HK-2 (cell line): ENCODE measurements at regions not wholly inside any gene's neighbourhood (a gene's known extent, or its start where the extent isn't known, plus 50 kb on each side); places are given as distances from the start of the nearest gene placed in this dataset.
"Not testable (repeated sequence)": the region's sequence is repeated elsewhere in the genome, so short reads cannot be mapped to it uniquely, and the experiment has no call there.

Experiments used
- DNase-seq: peaks from one replicate; pipeline ENCODE4 v3.0.0-alpha.2; 2018; ENCODE audit not compliant: unreplicated experiment

DNA sequence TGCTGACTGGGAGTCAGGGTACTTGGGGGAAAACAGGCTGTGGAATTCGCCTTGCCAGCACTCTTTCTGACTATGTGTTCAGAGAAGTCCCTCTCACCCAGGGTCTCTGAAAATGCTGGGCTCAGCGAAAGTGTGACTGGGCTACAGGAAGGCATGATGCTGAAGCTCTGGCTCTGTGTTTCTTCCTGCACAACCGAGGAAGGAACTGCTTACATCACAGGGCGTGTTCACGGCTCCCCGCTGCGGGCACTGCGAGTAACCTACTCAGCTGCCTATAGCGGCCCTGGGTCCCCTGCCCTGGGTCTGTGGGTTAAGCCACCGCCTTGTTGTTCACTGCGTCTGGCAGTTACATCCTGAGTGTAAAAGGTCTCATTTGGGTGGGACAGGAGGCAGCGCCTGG is 222.4 kb upstream of the IRX4 start:
- no peak for DNase-seq

DNA sequence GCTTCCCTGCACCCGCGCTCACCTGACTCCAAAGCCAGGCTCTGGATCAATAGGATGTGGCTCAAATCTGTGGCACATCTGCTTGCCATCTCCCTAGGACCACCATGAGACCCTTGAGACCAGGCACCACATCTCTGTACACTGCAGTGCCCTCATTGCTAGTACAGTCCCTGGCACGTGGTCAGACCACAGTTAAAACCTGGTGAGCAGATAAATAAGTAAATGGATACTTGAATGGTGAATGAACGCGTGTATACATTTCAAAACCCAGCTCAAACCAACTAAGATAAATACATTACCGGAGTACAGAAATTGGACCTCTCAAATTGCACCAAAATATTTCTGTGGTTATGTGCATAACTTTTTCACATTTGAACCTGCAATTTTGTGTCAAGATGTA is 221.2 kb upstream of the IRX4 start:
- DNase-seq, result no peak

DNA sequence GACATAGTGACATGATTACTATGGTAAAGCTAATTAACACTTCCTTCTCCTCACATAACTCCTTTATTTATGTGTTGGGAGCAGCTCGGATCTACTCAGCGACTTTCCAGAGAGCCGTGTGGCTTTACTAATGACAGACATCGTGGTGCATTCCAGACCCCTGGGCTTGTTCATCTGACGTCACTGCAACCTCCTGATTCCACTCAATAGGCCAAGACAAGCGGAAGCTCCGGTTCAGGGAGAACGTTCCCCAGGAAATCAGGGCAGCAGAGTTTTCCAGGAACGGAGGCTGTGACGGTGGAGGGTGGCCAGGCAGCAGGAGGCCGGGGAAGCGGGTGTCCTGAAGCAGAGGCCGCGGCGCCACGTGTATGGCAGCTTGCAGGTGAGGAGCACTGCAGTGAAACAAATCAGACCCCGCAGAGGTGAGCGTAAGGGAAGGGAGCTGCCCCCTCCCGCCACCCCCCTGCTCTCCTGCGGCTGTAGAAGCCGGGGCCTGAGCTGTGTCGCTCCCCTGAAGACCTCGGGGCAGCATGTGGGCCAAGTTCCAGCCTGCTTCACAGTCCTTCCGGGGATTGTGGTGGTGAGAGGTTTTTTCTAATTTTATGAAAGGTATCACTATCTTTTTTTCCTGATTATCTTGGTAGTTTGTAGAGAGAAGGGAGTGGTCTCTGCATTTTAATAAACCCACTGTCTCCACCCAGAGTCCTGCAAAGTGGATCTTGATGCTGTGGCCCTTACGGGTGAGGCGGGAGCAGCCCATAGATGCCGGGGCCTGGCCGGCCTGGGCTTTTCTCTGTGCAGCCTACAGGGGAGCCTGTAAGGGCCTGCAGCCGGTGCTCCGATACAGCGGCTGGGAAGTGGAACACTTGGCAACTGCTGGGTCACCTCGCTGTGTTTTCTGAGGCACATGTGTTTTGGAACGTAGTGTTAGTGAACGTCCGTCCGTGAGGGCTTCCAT is 220.4 kb upstream of the IRX4 start:
- DNase-seq, result no peak

DNA sequence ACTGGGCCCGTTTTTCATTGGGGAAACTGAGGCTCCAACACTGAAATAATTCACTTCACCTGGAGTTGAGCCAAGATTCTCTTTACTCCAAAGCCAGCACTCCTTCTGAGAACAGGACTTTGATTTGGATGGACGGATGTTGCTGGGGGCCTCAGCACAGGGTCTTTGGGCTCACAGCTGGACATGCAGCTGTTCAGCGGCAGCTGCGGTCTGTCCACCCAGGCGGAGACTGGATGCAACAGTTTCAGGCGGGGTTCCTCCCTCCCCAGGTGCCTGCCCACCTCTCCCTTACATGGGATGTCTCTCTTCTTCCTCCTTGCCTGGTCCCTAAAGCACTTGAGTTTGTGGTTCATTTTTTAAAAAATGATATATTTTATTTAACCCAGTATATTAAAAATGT is 219.0 kb upstream of the IRX4 start:
- DNase-seq, result no peak

DNA sequence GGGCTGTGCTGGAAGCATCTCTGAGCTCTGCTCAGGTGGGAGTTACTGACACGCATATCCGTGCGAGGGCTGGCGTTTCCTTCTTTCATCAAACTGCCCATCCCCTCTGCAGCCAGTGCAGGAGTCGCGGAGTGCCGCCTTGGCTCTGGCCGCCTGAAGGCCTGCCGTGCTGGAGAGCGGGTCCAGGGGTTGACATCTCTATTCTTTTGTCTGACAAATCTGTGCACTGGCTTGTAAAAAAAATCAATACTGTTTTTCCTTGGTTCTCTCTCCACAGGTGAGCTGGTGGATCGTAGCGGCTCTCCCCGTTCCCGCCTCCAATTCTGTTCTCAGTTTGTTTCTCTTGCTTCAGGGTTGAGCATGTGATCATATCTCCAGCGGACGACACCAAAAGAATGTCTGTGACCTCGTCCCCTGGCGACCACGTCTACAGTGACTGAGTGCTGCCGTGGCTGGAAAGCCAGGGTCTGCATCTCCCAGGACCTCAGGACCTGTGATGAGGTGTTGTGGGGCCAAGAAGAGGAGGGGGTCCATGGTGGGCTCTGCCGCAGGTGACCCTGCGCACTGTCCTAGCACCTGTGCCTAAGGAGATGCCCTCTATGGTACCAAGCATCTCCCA is 214.3 kb upstream of the IRX4 start:
- DNase-seq, result no peak

DNA sequence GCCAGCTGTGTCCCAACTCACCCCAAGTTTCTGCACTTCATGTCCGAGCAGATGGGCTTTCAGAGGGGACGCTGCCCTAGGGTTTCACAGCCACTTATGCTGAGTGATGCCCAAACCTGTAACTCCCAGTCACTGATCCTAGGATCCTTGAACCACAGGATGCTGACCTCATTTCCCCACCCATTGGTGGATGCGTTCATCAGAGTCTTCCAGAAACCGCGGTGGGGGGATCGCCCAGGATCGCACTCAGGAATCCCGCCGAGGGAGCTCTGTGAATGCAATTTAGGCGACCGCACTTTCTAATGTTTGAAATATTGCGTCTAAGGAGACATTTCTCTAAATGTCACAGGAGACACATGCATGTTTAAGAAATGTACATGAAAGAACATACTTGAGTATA is 212.3 kb upstream of the IRX4 start:
- DNase-seq, result no peak

DNA sequence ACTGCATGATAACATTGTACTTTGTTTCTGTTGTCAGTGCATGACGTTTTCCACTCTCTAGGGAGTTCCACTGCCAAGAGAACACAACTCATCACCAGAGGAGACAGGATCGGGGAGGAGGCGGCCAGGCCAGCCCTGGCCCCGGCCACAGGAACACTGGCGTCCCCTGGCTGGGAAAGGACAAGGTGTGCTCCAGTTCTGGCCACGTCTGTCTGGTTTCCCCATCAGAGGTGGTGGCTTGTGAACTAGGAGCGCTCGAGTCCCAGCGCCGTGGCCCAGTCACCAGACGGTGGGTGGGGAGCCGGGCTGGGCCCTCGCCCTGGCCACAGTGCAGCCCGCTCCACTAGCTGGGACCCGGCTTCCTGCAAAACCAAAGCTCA is 211.9 kb upstream of the IRX4 start:
- no peak for DNase-seq

DNA sequence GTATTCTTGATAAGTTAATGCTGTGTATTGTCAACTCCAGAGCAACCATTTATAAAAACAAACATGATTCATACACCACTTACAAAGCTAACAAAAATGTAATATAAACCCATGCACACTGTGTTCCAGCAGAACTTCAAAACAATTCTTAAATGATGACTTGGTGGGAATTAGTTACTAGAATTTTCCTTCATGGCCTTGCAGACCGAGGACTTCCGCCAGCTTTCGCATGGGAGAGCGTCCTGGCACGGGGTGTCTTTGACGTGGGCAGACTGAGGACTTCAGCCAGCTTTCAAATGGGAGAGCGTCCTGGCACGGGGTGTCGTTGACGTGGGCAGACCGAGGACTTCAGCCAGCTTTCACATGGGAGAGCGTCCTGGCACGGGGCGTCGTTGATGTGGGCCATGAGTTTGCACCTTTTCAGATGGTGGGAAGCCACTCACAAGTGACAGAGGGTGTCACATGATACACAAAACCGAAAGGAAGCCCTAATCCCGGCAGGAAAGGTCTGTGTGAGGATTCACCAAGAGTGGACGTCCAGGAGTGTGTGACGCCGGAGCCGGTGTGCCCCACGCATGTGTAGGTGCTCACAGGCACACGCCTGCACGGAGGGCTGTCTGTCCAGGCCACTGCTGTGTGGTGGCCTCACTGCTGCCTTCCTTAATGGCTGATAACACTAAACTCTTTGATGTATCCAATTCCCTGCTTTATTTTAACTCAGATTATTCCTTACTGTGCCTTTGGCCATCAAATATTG is 211.3 kb upstream of the IRX4 start:
- no peak for DNase-seq

DNA sequence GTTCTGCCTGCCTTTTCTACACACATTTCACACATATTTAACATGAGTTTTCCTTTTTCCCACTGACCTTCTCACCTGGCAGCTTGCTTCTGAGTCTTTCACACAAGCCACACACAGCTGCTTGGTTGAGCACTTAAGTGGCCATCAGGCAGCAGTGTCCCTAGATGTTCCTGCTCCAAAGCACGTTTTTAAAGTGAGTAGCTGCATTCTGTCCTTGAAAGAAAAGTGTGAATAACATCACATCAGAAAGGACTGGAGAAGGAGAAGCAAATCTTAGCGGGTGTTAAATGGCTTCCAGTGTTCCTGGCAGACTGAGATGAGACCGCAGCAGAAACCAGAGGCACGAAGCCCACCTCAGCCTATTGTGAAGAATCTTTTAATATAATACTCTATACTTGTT is 209.2 kb upstream of the IRX4 start:
- no peak for DNase-seq

DNA sequence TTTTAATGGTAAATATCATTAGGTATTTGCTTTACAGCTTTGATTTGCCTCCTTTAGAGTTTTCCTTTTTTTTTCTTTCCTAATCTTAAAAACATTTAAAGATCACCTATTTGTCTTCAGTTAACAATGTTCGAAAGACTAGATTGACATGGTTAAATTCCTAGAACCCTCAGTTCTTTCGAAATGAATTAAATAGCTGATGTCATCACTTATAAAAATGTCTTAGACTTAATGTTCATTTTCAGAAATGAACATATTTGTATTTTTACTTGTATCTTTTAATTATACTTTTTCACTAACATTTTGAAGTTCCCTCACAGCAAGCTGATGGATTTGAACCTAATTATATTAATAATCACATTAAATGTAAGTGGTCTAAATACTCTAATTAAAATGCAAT is 205.3 kb upstream of the IRX4 start:
- DNase-seq, result no peak

DNA sequence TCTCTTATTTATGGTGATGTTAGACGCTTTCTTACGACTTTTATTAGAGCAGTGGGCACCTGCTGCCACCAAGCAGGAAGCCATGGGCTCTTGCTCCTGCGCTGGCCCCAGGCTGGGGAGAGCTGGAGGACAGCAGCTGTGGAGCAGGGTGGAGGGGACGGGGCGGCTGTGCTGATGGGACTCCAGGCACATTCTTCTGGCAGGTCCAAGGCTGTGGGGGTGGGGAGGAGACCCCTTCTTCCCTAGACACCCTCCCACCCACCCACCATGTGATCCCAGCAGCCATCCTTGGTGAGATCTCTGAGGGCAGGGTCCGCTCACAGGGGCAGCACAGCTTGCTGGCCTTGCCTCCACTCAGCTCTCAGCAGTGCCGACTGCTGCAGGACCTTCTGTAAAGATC is 192.6 kb upstream of the IRX4 start:
- no peak for DNase-seq

DNA sequence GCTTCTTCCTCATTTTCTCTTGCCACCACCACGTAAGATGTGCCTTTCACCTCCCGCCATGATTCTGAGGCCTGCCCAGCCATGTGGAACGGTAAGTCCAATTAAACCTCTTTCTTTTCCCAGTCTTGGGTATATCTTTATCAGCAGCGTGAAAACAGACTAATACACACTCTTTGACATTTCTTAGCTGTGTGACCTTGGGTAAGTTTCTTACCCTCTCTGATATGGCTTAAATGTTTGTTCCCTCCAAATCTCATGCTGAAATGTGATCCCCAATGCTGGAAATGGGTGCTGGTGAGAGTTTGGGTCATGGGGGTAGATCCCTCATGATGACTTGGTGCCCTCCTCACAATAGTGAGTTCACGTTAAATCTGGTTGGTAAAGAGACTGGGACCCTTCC is 188.8 kb upstream of the IRX4 start:
- DNase-seq, result no peak

DNA sequence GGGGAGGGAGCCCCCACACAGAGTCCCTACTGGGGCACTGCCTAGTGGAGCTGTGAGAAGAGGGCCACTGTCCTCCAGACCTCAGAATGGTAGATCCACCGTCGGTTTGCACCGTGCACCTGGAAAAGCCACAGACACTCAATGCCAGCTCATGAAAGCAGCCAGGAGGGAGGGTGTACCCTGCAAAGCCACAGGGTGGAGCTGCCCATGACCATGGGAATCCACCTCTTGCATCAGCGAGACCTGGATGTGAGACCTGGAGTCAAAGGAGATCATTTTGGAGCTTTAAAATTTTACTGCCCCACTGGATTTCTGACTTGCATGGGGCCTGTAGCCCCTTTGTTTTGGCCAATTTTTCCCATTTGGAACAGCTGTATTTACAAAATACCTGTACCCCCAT is 188.1 kb upstream of the IRX4 start:
- DNase-seq, result not testable (repeated sequence)

DNA sequence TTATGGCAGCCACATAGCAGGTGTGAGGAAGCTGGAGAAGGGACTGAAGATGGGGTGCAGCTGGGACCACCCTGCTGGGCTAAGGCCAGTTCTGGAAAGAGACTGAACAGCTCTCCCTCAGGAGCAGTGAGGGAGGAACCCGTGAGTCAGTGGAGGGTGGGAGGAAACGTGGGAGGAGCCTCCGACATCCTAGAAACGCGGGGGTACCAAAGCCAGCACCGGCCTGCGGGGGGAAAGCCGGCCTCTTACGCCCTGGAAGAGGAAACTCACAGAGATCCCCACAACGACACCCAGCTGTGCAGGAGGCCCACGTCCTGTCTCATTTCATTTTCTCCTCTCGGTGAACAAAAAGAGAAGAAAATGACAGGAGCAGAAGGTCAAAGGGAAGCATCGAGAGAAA is 185.8 kb upstream of the IRX4 start:
- DNase-seq, result no peak

DNA sequence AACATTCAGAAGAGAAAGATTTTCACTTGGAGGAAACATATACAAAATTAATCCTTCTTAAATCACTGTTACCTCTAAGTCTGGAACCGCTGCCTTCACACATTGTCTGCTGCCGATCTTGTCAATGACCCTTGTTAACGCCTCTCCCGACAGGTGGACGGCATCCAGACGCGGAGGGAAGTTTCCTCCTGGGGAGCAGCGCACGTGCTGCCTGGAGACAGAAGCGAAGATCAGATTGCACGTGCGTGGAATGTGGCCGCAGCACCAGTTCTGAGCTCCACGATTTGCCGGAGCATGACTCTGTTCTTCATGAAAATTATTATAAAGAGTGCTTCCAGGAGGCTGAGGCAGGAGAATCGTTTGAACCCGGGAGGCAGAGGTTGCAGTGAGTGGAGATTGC is 183.6 kb upstream of the IRX4 start:
- no peak for DNase-seq

DNA sequence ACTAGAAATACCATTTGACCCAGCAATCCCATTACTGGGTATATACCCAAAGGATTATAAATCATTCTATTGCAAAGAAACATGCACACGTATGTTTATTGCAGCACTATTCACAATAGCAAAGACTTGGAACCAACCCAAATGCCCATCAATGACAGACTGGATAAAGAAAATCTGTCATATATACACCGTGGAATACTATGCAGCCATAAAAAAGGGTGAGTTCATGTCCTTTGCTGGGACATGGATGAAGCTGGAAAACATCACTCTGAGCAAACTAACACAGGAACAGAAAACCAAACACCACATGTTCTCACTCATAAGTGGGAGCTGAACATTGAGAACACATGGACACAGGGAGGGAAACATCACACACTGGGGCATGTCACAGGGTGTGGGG is 180.7 kb upstream of the IRX4 start:
- not testable (repeated sequence) for DNase-seq

DNA sequence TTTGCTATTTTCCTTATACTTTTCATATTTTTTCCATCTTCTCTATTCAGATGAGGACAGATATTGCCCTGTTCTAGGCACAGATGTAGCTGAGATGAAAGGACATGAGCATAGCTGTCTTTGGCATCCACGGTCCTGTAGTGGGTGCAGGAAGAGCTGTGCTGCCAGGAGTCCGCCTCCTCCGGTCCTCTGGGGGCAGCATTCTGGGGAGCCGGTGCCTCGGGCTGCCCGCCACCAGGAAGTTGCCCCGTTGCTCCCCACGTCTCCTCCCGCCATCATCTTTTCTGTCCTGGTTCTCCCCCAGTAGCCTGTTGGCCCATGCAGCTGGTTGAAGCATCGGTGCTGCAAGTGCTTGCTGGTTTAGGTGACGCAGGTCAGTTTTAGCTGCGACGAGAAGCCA is 170.0 kb upstream of the IRX4 start:
- no peak for DNase-seq

DNA sequence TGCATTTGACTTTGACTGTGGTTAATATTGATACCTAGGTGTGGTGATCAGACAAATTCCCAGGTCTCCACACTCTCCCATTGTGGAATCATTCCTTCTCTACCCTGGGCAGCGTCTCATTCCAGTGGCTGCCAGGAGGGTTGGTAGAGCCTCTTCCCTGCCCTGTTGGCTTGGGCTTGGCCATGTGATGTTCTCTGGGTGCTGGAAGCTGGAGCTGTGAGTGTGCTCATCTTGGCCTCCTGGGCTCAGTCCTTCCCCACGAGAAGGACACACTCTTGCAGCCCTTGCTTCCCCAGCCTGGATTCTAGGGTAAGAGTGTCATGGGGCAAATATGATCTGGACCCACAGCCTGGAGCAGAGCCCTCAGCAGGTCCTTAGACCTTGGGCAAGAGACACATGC is 167.2 kb upstream of the IRX4 start:
- DNase-seq, result no peak

DNA sequence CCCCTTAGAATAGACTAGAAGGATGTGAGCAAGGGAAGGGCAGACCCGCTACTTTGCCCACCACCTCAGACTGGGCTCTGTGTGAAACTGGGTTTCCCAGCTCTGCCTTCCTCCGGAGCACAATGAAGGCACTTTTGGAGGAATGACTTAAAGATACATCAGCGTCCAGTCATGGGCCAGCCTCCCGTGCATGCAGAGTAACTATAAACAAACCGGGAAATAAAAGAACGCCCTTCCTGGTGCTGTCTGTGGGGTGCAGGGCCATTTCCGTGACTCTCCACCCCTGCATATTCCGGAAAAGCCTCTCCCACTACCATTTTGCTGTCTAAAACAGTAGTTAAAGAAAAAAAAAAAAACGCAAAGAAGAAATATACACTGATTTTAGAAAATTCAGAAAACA is 165.9 kb upstream of the IRX4 start:
- DNase-seq, result no peak

DNA sequence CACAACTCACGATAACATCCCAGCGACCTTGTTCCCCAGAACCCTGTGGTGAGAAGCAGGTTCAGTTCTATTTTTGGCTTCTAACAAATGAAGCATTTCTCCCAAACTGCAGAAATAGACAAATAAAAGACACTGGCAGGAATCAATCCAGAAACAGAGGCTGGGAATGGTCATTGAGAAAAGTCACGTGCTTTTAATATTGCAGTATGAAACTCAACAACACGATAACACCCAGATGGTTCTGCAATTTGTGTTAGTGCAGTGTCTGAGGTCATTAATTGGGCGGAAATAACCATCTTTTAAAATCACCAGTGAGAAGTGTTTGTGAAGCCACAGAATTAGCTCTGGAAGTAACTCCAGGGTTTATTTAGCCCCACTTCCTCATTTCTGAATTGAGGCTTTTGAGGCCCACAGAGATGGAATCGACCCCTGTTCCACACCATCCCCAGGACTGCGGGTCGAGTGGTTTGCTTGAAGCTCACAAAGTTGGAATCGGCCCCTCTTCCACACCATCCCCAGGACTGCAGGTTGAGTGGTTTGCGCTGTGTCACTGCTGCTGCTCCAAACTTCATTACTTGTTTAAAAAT is 164.7 kb upstream of the IRX4 start:
- DNase-seq, result no peak

DNA sequence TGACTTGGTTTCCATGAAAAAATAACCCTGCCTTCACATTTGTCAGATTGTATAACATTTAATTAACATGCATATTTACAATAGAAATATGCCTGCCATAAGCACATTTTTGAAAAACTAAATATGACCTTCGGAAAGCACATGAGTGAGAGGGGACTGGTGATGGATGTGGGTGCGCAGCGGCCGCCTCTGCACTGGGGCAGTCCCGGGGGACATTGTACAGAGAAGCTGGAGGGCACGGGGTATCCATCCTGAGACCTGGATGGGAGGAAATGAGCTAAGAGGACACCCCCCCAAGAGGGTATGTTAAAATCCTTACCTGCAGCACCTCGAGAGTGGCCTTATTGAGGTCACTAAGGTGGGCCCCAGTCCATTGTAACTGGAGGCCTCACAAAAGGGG is 161.3 kb upstream of the IRX4 start:
- DNase-seq, result no peak

DNA sequence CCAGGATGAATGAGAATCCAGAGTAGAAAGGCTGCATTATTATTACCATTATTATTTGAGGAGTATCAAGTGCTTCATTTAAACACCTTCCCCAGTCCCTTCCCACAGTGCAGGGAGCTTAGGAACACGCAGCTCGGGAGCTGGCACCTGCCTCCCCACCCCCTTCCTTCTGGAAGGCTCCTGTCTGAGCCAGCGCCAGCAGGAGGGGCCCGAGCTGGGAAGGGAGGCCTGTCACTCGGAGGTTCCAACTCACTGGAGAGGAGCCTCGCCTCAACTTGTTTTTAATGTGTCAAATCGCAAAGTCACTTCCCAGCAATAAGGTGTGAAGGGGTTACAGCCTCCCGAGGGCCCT is 156.4 kb upstream of the IRX4 start:
- no peak for DNase-seq
